ENCODE measurements at regions not wholly inside any gene's neighbourhood (a gene's known extent, or its start where the extent isn't known, plus 50 kb on each side); places are given as distances from the start of the nearest gene placed in this dataset.

DNA sequence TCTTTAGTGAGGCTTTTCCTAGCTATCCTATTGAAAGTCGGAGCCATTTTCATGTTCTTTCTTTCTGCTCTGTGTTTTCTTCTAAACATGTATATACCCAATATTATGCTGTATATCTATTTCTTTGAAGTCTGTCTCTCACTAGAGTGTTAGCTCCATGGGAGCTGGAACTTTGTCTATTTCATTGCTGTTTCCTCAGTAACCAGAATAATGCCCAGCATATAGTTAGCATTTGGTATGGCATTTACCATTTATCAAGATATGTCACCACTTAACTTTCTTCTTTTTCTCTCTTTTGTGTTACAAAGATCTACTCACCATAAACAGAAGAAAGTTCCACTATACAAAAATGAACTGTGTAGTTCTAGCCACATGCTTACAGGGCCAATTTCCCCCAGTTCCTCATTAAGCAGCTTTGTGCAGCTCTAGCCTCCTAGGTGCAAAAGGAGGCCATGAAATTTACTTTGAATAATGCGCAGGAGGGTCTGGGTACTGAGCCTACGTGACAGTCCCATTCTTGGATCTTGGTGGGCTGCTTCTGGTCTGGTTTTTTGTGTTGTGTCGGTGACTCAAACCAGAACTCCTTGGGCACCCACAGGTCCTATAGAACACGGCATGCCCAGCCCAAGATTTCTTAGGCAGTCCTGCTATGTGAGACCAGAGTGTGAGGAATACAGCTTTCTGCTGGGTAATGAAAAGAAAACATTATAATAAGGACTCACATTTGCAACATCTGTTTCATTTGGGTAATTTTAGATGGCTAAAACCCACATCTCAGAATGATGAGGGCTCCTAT, 302.3 kb upstream of the IGFBP7 start:
- TF ChIP-seq, protein P1, sequence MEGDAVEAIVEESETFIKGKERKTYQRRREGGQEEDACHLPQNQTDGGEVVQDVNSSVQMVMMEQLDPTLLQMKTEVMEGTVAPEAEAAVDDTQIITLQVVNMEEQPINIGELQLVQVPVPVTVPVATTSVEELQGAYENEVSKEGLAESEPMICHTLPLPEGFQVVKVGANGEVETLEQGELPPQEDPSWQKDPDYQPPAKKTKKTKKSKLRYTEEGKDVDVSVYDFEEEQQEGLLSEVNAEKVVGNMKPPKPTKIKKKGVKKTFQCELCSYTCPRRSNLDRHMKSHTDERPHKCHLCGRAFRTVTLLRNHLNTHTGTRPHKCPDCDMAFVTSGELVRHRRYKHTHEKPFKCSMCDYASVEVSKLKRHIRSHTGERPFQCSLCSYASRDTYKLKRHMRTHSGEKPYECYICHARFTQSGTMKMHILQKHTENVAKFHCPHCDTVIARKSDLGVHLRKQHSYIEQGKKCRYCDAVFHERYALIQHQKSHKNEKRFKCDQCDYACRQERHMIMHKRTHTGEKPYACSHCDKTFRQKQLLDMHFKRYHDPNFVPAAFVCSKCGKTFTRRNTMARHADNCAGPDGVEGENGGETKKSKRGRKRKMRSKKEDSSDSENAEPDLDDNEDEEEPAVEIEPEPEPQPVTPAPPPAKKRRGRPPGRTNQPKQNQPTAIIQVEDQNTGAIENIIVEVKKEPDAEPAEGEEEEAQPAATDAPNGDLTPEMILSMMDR (conservative IDR thresholded peaks at IDR 0.05; ENCODE audit: low read depth in 2 of 2) = no peak
- TF ChIP-seq REST (IDR thresholded peaks at IDR 0.05; ENCODE audit: unreplicated experiment) (no peak), CREB1 (CRISPR knock-in tag; IDR thresholded peaks at IDR 0.05; ENCODE audit: low read depth) (no peak), EZH2 (IDR thresholded peaks at IDR 0.05; ENCODE audit: low read depth, unreplicated experiment) (no peak), EZH2phosphoT487 (IDR thresholded peaks at IDR 0.05; ENCODE audit: unreplicated experiment) (no peak), ZNF331 (CRISPR knock-in tag; IDR thresholded peaks at IDR 0.05; ENCODE audit: low read depth) (no peak), POLR2AphosphoS5 (IDR thresholded peaks at IDR 0.05; ENCODE audit: low read depth) (no peak), JUNB (IDR thresholded peaks at IDR 0.05; ENCODE audit: unreplicated experiment) (no peak)

All from GM23338 (cell line).